Mesendoderm (in vitro differentiated cells): ENCODE measurements at regions not wholly inside any gene's neighbourhood (a gene's known extent, or its start where the extent isn't known, plus 50 kb on each side); places are given as distances from the start of the nearest gene placed in this dataset.

ENCODE experiments used
- DNase-seq: peaks from one replicate; pipeline ENCODE4 v3.0.0; 2013
- H2AK5ac ChIP-seq: 2 replicates; pipeline ENCODE4 v1.6.1; 2013; ENCODE audit warnings: low read length, inconsistent platforms
- H2BK120ac ChIP-seq: 2 replicates; pipeline ENCODE4 v1.6.1; 2013; ENCODE audit warnings: low read depth, mild to moderate bottlenecking, low read length, moderate library complexity, mixed read lengths
- H2BK15ac ChIP-seq: replicated peaks from 2 replicates; pipeline ENCODE4 v1.6.1; 2013; ENCODE audit warnings: low read depth, mild to moderate bottlenecking, moderate library complexity
- H2BK5ac ChIP-seq: 2 replicates; pipeline ENCODE4 v1.6.1; 2013; ENCODE audit warnings: low read length, inconsistent platforms
- H3K18ac ChIP-seq: 2 replicates; pipeline ENCODE4 v1.6.1; 2013; ENCODE audit warnings: mild to moderate bottlenecking, low read length, mixed read lengths
- H3K23ac ChIP-seq: one replicate; pipeline ENCODE4 v1.6.1; 2013; ENCODE audit warnings: low read length
- H3K27ac ChIP-seq: 2 replicates; pipeline ENCODE4 v1.5.1; 2013; ENCODE audit warnings: low read depth, mild to moderate bottlenecking, inconsistent platforms, low read length, moderate library complexity
- H3K27me3 ChIP-seq: 2 replicates; pipeline ENCODE4 v1.6.1; 2013; ENCODE audit warnings: low read length, control low read depth, mild to moderate bottlenecking, inconsistent platforms; ENCODE audit not compliant: insufficient read depth, poor library complexity
- H3K36me3 ChIP-seq: 2 replicates; pipeline ENCODE4 v1.6.1; 2013; ENCODE audit warnings: low read length, inconsistent platforms; ENCODE audit not compliant: control insufficient read depth, insufficient read depth
- H3K4ac ChIP-seq: one replicate; pipeline ENCODE4 v1.6.1; 2013; ENCODE audit warnings: low read depth, mild to moderate bottlenecking, low read length, moderate library complexity
- H3K4me1 ChIP-seq: 2 replicates; pipeline ENCODE4 v1.6.1; 2013; ENCODE audit warnings: low read depth, low read length, inconsistent platforms; ENCODE audit not compliant: control insufficient read depth
- H3K4me2 ChIP-seq: 2 replicates; pipeline ENCODE4 v1.6.1; 2013; ENCODE audit warnings: low read length
- H3K4me3 ChIP-seq: 2 replicates; pipeline ENCODE4 v1.5.1; 2013; ENCODE audit warnings: mild to moderate bottlenecking, low read length
- H3K56ac ChIP-seq: one replicate; pipeline ENCODE4 v1.6.1; 2013; ENCODE audit warnings: low read length
- H3K79me1 ChIP-seq: 2 replicates; pipeline ENCODE4 v1.6.1; 2013; ENCODE audit warnings: low read length, inconsistent platforms
- H3K79me2 ChIP-seq: 2 replicates; pipeline ENCODE4 v1.6.1; 2013; ENCODE audit warnings: mild to moderate bottlenecking, low read length; ENCODE audit not compliant: control insufficient read depth, insufficient read depth
- H3K9ac ChIP-seq: 2 replicates; pipeline ENCODE4 v1.6.1; 2013; ENCODE audit warnings: low read length, inconsistent platforms
- H4K5ac ChIP-seq: one replicate; pipeline ENCODE4 v1.6.1; 2013; ENCODE audit warnings: low read length
- H4K8ac ChIP-seq: one replicate; pipeline ENCODE4 v1.6.1; 2013; ENCODE audit warnings: low read depth, mild to moderate bottlenecking, control low read depth, low read length, moderate library complexity
- WGBS: extraction: QIAGEN DNeasy Blood & Tissue Kit; methylation state at CpG from one replicate; pipeline ENCODE4 v1.1.7; 2013; ENCODE audit warnings: low lambda C conversion rate, missing lambda C conversion rate; ENCODE audit not compliant: insufficient coverage; ENCODE audit errors: extremely low coverage; 5-methylcytosine and 5-hydroxymethylcytosine counted together

DNA sequence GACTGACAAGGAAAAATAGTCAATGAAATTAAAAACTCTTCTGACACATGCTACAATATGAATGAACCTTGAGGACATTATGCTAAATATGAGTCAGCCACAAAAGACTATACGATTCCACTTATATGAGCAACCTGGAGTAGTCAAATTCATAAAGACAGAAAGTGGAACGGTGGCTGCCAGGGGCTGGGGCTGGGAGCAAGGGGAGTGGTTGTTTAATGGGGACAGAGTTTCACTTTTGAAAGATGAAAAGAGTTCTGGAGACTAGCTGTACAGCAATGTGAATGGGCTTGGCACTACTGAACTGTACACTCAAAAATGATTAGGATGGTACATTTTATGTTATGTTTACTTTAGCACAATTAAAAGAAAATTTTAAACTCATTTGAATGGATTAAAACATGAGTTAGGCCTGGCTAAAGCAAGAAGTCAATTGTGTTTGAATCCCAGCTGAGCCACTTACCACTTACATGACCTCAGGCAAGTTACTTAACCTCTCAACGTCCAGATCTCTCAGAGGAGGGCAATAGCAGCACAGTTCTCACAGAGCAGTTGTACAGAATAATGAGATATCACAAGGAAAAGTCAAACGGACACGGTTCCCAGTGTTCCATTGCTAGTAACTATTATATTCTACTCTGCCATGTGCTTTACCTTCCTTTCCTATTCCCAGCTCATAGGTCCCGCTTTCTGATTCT, 102.5 kb downstream of the SPTSSA start:
- Histone ChIP-seq H3K27me3 (no peaks in the 10 kb centered on the region), H3K79me1 (no peaks in the 10 kb centered on the region), H3K4me1 (peaks cover 2% of the 10 kb centered on the region), H2BK15ac (no peak overlapping the region), H4K5ac (no peak overlapping the region), H3K4ac (no peak overlapping the region), H3K4me2 (no peak overlapping the region), H4K8ac (no peak overlapping the region), H3K23ac (no peak overlapping the region), H3K27ac (no peak overlapping the region), H3K36me3 (no peaks in the 10 kb centered on the region), H3K9ac (no peak overlapping the region), H3K56ac (no peak overlapping the region), H2BK120ac (no peak overlapping the region), H3K79me2 (no peaks in the 10 kb centered on the region), H2AK5ac (no peak overlapping the region), H3K4me3 (no peak overlapping the region), H3K18ac (no peak overlapping the region), H2BK5ac (no peak overlapping the region)
- WGBS, result no CpG with 5 or more reads among the region's 6 CpGs
- no peak for DNase-seq

- Histone ChIP-seq H4K8ac (no peak overlapping the region), H3K4me2 (no peak overlapping the region), H2BK15ac (no peak overlapping the region), H3K9ac (no peak overlapping the region), H2BK120ac (no peak overlapping the region), H3K56ac (no peak overlapping the region), H3K27me3 (no peaks in the 10 kb centered on the region), H3K18ac (no peak overlapping the region), H3K23ac (no peak overlapping the region), H3K4me1 (peaks cover 6% of the 10 kb centered on the region), H3K36me3 (no peaks in the 10 kb centered on the region), H3K4me3 (no peak overlapping the region), H4K5ac (no peak overlapping the region), H3K4ac (no peak overlapping the region), H2AK5ac (no peak overlapping the region), H3K79me2 (no peaks in the 10 kb centered on the region), H3K27ac (no peak overlapping the region), H3K79me1 (no peaks in the 10 kb centered on the region), H2BK5ac (no peak overlapping the region)
- DNase-seq, result peak; percentile 91
- no CpG with 5 or more reads among the region's 4 CpGs for WGBS
Observed at GRCh38 chr14:34356264-34356654, 105.8 kb downstream of the SPTSSA start.

DNA sequence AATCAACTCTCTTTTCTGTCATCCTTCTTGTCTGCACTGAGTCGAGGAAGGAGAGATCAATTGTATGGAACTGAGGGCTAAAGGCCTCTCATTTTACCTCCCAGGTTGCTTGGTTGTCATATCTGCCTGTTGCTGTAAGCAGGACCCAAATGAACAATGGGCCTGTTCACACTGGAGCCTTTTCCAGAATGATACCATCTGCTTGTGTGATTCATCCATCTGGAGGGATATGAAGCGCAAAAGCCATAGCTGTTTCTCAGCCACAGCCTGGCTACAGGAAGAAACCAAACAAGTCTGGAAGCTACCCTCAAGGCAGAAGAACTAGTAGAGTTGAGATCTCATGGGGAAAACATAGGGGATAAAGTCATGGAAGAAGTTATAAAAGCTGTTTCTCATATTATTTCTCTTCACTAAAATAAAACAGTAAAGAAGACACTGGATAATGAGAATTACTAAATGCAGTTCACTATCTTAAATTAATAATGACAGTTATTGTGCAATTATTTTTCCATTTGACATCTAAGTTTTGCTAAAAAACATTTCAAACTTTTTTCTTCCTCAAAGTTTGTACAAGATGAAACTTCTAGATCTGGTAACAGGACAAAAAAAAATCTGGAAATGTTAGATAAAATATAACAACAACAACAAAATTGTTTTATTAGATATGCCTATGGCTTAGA, 106.3 kb downstream of the SPTSSA start:
- Histone ChIP-seq H3K23ac (no peak overlapping the region), H3K56ac (no peak overlapping the region), H3K4me1 (peaks cover 6% of the 10 kb centered on the region), H4K8ac (no peak overlapping the region), H2BK5ac (no peak overlapping the region), H2BK120ac (no peak overlapping the region), H3K79me2 (no peaks in the 10 kb centered on the region), H3K4me3 (no peak overlapping the region), H2BK15ac (no peak overlapping the region), H3K36me3 (no peaks in the 10 kb centered on the region), H3K4ac (no peak overlapping the region), H3K27ac (no peak overlapping the region), H2AK5ac (no peak overlapping the region), H3K4me2 (no peak overlapping the region), H4K5ac (no peak overlapping the region), H3K18ac (no peak overlapping the region), H3K79me1 (no peaks in the 10 kb centered on the region), H3K9ac (no peak overlapping the region), H3K27me3 (no peaks in the 10 kb centered on the region)
- DNase-seq, result no peak
- no CpG with 5 or more reads among the region's 2 CpGs for WGBS

DNA sequence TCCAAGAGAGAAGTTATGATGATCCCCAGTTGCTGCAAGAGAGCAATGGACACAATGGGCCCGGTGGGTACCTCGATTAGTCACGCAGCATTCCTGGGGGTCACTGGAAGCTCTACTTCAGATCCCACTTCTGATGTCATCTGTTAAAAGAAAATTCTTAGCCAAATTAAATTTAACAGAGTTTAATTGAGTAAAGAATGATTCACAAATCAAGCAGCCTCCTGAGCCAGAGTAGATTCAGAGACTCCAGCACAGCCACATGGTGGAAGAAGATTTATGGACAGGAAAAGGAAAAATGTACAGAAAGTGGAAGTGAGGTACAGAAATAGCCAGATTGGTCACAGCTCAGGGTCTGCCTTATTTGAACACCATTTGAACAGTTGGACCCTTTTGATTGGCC, 107.5 kb downstream of the SPTSSA start:
- H3K79me2 ChIP-seq, result no peaks in the 10 kb centered on the region
- no peaks in the 10 kb centered on the region for H3K36me3 ChIP-seq
- no peak overlapping the region for H3K4me3 ChIP-seq
- H3K27me3 ChIP-seq, result no peaks in the 10 kb centered on the region
- no peak overlapping the region for H3K9ac ChIP-seq
- H3K18ac ChIP-seq, result no peak overlapping the region
- H3K4me2 ChIP-seq, result no peak overlapping the region
- H2BK15ac ChIP-seq, result no peak overlapping the region
- no peak overlapping the region for H3K56ac ChIP-seq
- H3K23ac ChIP-seq, result no peak overlapping the region
- H3K27ac ChIP-seq, result no peak overlapping the region
- H3K79me1 ChIP-seq, result no peaks in the 10 kb centered on the region
- H2BK120ac ChIP-seq, result no peak overlapping the region
- H4K8ac ChIP-seq, result no peak overlapping the region
- no peak overlapping the region for H4K5ac ChIP-seq
- H3K4me1 ChIP-seq, result peaks cover 6% of the 10 kb centered on the region
- no peak overlapping the region for H3K4ac ChIP-seq
- no peak overlapping the region for H2BK5ac ChIP-seq
- no peak for DNase-seq
- H2AK5ac ChIP-seq, result no peak overlapping the region
- no CpG with 5 or more reads among the region's 3 CpGs for WGBS

DNA sequence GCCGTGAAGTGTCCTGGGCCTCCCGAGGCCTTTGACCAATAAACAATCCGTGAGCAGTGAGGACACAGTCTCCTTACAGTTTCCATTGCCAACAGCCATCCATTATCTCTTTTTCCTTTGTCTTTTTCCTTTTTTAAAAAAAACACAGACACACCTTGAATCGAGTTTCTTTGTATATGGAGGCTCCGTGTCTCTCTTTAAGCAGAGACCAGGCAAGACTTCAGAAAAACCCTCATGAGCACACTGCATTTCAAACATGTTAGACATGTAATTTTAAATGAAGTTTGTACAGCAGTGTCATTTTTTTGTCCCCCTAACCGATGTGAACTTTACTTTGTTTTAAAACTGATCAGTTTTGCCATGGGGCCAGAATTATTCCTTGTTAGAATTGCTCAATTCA, 111.1 kb downstream of the SPTSSA start:
- H3K27ac ChIP-seq, result no peak overlapping the region
- no peak overlapping the region for H3K18ac ChIP-seq
- H3K56ac ChIP-seq, result no peak overlapping the region
- H3K23ac ChIP-seq, result no peak overlapping the region
- no peak overlapping the region for H4K8ac ChIP-seq
- H3K4me3 ChIP-seq, result no peak overlapping the region
- H4K5ac ChIP-seq, result no peak overlapping the region
- no peak overlapping the region for H3K9ac ChIP-seq
- H3K79me2 ChIP-seq, result no peaks in the 10 kb centered on the region
- no peaks in the 10 kb centered on the region for H3K79me1 ChIP-seq
- WGBS, result no CpG with 5 or more reads among the region's 6 CpGs
- H3K27me3 ChIP-seq, result no peaks in the 10 kb centered on the region
- no peak overlapping the region for H3K4ac ChIP-seq
- no peaks in the 10 kb centered on the region for H3K36me3 ChIP-seq
- H2AK5ac ChIP-seq, result no peak overlapping the region
- no peak for DNase-seq
- H2BK15ac ChIP-seq, result no peak overlapping the region
- no peak overlapping the region for H2BK5ac ChIP-seq
- H3K4me2 ChIP-seq, result no peak overlapping the region
- H2BK120ac ChIP-seq, result no peak overlapping the region
- H3K4me1 ChIP-seq, result peaks cover 6% of the 10 kb centered on the region
